ENCODE measurements at regions not wholly inside any gene's neighbourhood (a gene's known extent, or its start where the extent isn't known, plus 50 kb on each side); places are given as distances from the start of the nearest gene placed in this dataset.

DNA sequence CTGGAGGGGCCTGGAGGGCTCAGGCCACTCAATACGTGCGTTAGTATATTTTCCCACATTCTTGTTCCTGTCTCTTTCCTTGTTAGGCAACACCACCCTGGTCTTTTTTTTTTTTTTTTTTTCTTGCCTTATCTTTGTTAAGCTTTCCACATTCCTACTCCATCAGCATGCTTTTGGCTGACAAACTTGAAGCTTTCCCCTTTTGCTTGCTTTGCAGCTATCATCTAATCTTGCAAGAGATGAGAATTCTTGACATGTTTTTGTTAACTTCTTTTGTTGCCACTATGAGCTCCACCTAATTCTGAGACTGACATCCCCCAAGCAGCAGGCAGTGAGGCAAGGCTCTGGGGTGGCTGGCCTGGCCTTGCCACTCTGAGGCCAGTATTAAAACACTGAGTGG is 52.5 kb upstream of the NRP1 start:
- no peaks in the 10 kb centered on the region for H3K36me3 Mint-ChIP-seq
- H3K4me3 Mint-ChIP-seq: no peak overlapping the region
- no peak for ATAC-seq (ENCODE audit: low read depth)
- no peak overlapping the region for H3K27ac Mint-ChIP-seq
- peaks cover 2% of the 10 kb centered on the region for H3K27me3 Mint-ChIP-seq
- H3K4me1 Mint-ChIP-seq: no peaks in the 10 kb centered on the region
- no peak for DNase-seq (ENCODE audit: low spot score in 2 of 2)
- no peaks in the 10 kb centered on the region for H3K9me3 Mint-ChIP-seq

DNA sequence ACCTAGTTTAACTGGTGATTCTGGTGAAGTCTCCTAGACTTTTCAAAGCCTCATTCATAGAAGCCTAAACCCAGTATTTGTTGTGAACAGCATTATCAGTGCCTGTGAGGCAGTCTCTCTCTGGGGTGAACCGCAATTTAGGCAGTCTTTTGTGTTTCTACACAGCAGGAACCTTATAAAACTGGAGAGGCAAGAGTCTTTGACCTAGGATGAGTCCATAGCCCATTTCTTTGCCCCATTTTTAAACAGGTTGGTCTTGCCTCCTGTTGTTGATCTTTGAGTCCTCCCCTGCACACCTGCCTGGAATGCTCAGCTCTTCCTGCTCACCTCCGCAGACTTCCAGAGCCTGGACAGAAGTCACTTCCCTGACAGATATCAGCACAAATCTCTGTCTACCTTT is 51.2 kb upstream of the NRP1 start:
- Mint-ChIP-seq H3K4me1 (no peaks in the 10 kb centered on the region), H3K4me3 (no peak overlapping the region), H3K36me3 (no peaks in the 10 kb centered on the region), H3K27me3 (peaks cover 2% of the 10 kb centered on the region), H3K9me3 (no peaks in the 10 kb centered on the region), H3K27ac (no peak overlapping the region)
- DNase-seq (ENCODE audit: low spot score in 2 of 2): no peak
- no peak for ATAC-seq (ENCODE audit: low read depth)

DNA sequence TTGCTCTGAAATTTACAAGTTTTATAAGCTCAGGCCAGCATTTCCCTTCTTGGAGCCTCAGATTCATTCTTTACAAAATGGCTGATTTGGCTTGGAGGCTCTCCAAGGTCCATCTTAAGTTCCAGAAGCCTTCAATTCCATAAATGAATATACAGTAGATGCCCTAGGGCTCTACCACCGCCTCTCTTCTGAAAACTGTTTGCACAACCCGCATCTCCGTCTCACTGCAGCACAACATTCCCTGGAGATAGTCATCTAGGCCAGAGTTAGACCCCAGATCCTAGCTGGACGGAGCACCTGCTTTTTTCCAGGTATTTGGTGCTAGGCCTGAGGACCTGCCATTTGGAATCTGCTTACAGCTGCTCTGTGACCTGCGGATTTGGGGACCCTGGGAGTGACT is 50.5 kb upstream of the NRP1 start:
- Mint-ChIP-seq H3K27me3 (peaks cover 2% of the 10 kb centered on the region), H3K4me3 (no peak overlapping the region), H3K9me3 (no peaks in the 10 kb centered on the region), H3K4me1 (no peaks in the 10 kb centered on the region), H3K27ac (no peak overlapping the region), H3K36me3 (no peaks in the 10 kb centered on the region)
- ATAC-seq (ENCODE audit: low read depth): no peak
- DNase-seq (ENCODE audit: low spot score in 2 of 2): no peak
